D721Med (cell line): ENCODE measurements at regions not wholly inside any gene's neighbourhood (a gene's known extent, or its start where the extent isn't known, plus 50 kb on each side); places are given as distances from the start of the nearest gene placed in this dataset.

Source experiments
- DNase-seq: peaks from one replicate; pipeline ENCODE4 v3.0.0; 2011; ENCODE audit warnings: low spot score; ENCODE audit not compliant: insufficient read length
- FAIRE-seq: peaks from 2 replicates; lab custom pipeline; 2011; peaks lifted over from hg19 to GRCh38; lab: Jason Lieb, UNC
- TF ChIP-seq, protein P1 (sequence below): IDR thresholded peaks from 2 replicates; pipeline ENCODE4 v1.5.1; 2012; ENCODE audit warnings: mild to moderate bottlenecking, control low read depth; ENCODE audit not compliant: insufficient read depth; ENCODE audit errors: missing control alignments

DNA sequence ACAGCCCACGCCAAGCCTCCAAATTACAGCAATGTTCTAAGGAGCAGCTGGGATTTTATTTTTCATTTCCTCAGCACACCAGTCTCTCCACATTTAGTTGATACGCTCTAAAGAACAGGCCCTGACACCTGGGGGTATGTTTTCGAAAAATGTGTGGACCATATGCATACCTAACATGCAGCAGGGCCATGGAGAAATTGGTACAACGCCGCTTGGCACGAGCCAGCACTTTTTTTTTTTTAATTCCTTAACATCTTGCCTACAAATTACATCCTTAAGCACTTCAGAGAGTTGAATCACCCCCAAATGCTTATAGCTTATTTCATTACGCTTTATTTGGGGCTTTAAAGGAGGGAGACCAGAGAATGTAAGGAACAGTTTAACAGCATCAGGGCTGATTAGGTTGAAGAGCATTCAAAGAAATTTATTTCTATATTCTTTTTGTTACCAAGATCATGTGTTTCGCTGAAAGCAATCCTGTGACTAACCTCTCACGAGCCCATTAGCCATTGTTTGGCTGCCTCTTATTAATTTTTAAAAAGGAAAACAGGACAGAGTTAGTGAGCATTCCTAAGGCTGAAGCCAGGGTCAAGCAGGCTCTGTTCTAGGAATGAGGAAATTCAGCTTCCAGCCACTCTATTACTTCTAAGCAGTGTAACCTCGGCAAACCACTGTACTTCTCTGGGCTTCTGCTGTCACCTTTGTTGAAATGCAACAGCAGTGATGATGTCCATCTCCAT lies 173.8 kb downstream of the ACTL7B start:
- DNase-seq (no peak), FAIRE-seq (no peak)
- TF ChIP-seq, protein P1, sequence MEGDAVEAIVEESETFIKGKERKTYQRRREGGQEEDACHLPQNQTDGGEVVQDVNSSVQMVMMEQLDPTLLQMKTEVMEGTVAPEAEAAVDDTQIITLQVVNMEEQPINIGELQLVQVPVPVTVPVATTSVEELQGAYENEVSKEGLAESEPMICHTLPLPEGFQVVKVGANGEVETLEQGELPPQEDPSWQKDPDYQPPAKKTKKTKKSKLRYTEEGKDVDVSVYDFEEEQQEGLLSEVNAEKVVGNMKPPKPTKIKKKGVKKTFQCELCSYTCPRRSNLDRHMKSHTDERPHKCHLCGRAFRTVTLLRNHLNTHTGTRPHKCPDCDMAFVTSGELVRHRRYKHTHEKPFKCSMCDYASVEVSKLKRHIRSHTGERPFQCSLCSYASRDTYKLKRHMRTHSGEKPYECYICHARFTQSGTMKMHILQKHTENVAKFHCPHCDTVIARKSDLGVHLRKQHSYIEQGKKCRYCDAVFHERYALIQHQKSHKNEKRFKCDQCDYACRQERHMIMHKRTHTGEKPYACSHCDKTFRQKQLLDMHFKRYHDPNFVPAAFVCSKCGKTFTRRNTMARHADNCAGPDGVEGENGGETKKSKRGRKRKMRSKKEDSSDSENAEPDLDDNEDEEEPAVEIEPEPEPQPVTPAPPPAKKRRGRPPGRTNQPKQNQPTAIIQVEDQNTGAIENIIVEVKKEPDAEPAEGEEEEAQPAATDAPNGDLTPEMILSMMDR = no peak

DNA sequence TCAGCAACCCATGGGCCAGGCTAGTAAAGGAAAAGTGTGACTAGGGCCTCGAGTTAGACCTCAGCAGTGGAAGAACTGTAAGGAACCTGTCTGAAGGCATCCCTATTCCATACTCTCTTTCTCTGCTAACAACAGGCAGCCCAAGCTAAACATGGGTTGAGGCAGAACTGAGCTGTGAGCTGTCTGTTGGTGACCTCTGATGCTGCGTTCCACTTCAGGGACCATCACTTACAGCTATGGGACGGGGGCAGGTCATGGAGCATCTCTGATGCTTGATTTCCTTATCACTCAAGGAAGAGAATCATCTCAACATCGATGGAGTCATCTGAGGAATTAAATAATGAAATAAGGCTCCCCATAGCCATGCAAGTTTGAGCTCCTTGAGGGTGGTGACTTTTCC lies 174.8 kb downstream of the ACTL7B start:
- TF ChIP-seq, protein P1 = no peak
- no peak for DNase-seq
- FAIRE-seq = no peak

DNA sequence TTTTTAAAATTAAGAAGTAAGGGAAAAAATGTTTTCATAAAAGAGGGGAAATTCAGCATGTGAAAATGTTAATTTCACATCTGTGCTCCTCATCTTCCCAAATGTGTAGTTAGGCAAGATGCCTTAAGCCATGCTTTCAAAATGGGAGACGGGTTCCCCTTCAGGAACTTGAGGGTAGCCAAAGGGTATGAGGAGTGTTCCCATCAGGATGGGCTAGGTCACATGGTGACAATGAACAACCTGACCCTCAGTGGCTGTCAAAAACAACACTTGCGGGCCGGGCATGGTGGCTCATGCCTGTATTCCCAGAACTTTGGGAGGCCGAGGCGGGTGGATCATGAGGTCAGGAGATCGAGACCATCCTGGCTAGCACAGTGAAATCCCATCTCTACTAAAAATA lies 178.0 kb downstream of the ACTL7B start:
- TF ChIP-seq, protein P1 = no peak
- FAIRE-seq (no peak), DNase-seq (no peak)

DNA sequence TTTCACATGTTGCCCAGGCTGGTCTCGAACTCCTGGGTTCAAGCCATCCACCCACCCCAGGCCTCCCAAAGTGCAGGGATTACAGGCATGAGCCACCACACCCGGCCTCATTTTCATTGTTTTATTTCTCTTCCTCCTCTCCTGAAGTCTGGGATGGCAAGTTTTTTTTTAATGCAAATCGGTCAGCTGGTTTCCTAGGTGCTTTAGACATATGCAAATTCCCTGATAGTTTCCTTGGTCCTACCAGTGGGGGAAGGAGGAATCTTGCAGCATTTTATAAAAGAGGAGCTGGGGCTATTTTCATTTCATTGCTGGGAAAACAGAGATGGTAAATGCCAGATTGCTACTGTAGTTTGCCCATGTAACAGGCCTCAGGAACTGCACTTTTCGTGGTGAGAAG lies 179.4 kb downstream of the ACTL7B start:
- TF ChIP-seq, protein P1 = no peak
- DNase-seq (no peak), FAIRE-seq (no peak)

- FAIRE-seq (no peak), DNase-seq (no peak)
- TF ChIP-seq, protein P1 = no peak
These were observed 180.1 kb downstream of the ACTL7B start for GRCh38 chr9:108675708-108676107.

GRCh38 chr9:108674766-108675530 lies 180.8 kb downstream of the ACTL7B start:
- TF ChIP-seq, protein P1 = no peak
- no peak for DNase-seq
- no peak for FAIRE-seq

- no peak for DNase-seq
- TF ChIP-seq, protein P1 = no peak
- FAIRE-seq = no peak
These were observed 182.4 kb downstream of the ACTL7B start for GRCh38 chr9:108673386-108673785.
